Thyroid gland (tissue), 4 donors: ENCODE measurements at regions not wholly inside any gene's neighbourhood (a gene's known extent, or its start where the extent isn't known, plus 50 kb on each side); places are given as distances from the start of the nearest gene placed in this dataset.

Experiments used
- POLR2A ChIP-seq, 2 donors: fragments of 450-650 bp; IDR thresholded peaks; one replicate each; pipeline ENCODE4 v1.6.1; 2017; ENCODE audit warnings: antibody characterized with exemption in 2 of 2, mild to moderate bottlenecking in 2 of 2, moderate library complexity in 1 of 2
- TF ChIP-seq, protein P1 (sequence below), 6 experiments: fragments of 200-600 bp in 3 of 6; fragments of 450-650 bp in 3 of 6; sonication (generic) in 3 of 6; IDR thresholded peaks; one replicate each; pipeline ENCODE4 v1.5.1; 2016 to 2019; ENCODE audit warnings: antibody characterized with exemption in 6 of 6, mild to moderate bottlenecking in 2 of 6, inconsistent platforms in 1 of 6, moderate library complexity in 1 of 6

DNA sequence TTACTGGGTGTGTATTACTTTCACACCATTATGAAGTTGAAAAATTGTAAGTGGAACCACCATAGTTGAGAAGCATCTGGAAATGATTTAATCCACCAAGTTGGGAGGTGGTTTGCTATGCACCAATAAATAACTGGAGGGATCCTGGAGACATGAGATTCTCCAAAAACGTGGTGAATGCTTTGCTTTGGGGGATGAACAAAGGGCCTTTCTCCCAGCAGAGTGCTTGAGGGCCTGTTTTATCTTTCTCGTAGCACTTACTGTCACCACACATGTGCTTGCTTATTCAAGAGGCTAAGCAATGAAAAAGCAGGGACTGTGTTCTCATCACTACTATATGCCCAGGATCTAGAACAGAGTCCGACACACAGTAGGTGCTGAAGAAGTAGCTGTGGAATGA lies 371.1 kb downstream of the DHX35 start:
- TF ChIP-seq, protein P1, sequence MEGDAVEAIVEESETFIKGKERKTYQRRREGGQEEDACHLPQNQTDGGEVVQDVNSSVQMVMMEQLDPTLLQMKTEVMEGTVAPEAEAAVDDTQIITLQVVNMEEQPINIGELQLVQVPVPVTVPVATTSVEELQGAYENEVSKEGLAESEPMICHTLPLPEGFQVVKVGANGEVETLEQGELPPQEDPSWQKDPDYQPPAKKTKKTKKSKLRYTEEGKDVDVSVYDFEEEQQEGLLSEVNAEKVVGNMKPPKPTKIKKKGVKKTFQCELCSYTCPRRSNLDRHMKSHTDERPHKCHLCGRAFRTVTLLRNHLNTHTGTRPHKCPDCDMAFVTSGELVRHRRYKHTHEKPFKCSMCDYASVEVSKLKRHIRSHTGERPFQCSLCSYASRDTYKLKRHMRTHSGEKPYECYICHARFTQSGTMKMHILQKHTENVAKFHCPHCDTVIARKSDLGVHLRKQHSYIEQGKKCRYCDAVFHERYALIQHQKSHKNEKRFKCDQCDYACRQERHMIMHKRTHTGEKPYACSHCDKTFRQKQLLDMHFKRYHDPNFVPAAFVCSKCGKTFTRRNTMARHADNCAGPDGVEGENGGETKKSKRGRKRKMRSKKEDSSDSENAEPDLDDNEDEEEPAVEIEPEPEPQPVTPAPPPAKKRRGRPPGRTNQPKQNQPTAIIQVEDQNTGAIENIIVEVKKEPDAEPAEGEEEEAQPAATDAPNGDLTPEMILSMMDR (IDR thresholded peaks at IDR 0.05): no peak
- TF ChIP-seq POLR2A (IDR thresholded peaks at IDR 0.05): no peak
